NCI-H82 treated with DMSO at 0.1 percent for 48 hours (cell line): ENCODE measurements at regions not wholly inside any gene's neighbourhood (a gene's known extent, or its start where the extent isn't known, plus 50 kb on each side); places are given as distances from the start of the nearest gene placed in this dataset.
A peak's percentile ranks its signal among the peaks of the same experiment; 100 is the strongest.

Source experiments
- DNase-seq: peaks from one replicate; lab custom pipeline; 2025; ENCODE audit not compliant: unreplicated experiment; lab: John Stamatoyannopoulos, UW

GRCh38 chr10:83164156-83164555 is 975.2 kb upstream of the GHITM start:
- no peak for DNase-seq

DNA sequence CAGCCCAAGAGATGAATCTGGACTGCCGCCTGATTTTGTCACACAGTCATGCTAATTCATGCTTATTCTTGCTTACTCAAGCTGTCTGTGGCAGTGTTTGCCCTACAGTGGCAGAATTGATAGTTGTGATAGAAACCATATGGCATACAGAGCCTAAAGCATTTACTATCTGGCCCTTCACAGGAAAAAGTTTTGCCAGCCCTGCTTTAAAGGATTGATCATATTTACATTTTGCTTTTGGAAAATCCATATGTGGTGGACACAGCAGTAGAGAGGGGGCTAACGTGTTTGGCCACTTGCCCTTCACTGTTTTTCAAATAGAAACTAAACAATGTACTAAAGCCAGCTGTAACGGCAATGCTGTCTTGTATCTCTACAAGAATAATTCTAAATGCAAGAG is 974.0 kb upstream of the GHITM start:
- DNase-seq, result no peak

DNA sequence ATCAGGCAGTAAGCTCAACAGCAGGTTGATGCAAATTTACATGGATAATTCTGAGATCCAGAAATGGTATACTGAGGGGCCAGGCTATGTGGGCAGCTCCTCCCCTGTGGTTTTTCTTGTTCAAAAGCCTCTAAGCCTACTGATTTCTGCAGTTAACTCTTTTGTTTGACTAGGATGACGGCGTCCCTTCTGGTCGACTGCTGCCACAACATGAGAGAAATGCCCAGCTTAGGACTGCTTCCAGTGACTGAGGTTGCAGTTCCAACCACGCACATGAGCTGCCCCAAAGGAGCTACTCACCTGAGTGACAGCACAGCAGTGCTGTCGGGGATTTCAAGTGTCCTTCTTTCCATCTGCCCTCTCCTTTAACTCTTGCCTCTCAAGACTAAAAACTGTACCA is 973.0 kb upstream of the GHITM start:
- DNase-seq, result peak; percentile 5

DNA sequence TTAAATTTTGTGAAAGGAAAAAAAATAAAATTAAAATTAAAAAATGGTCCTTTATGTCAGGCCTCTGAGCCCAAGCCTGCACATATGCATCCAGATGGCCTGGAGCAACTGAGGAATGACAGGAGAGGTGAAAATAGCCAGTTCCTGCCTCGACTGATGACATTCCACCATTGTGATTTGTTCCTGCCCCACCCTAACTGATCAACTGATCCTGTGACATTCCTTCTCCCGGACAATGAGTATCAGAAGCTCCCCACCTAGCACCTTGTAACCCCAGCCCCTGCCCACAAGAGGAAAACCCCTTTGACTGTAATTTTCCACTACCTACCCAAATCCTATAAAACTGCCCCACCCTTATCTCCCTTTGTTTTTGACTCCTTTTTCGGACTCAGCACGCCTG is 972.2 kb upstream of the GHITM start:
- no peak for DNase-seq

- no peak for DNase-seq
These were observed 962.4 kb upstream of the GHITM start for GRCh38 chr10:83176901-83177300.

- DNase-seq, result no peak
These were observed 960.8 kb upstream of the GHITM start for GRCh38 chr10:83178526-83178925.

DNA sequence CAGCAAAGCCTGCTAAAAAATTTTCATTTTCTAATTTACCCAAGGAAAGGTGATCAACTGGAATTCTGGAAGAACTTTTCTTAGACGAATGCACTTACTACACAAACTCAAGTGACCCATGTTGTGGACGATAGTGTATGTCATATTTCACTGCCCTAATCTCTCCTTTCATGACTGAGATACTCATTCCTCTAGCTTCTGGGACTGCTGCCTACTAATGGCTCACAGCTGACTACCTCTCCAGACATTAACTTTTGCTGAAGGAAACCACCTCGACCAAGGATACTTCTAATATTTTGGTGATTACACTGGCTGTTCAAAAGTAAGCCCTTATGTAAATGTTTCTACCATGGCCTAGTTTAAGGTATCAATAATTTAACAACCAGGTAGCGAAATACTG is 959.9 kb upstream of the GHITM start:
- DNase-seq, result no peak

GRCh38 chr10:83182076-83182475 is 957.2 kb upstream of the GHITM start:
- no peak for DNase-seq

DNA sequence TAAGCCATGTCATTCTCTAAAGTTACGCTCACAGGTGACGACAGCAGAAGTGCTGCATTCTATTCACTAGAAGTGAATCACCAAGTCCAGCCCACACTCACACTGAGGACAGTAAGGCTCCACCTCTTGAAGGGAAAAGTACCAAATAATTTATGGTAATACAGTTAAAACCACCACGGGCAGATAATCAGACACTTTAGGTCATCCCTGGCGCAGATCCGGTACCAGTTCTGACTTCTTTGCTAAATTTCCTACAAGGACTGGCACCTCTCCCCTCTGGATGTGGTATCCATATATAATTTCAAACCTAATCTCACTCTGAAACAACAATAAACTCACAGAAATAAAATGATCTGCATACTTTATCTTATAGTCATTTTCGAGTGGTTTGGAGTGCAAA is 954.7 kb upstream of the GHITM start:
- DNase-seq, result no peak

GRCh38 chr10:83190614-83191013 is 948.7 kb upstream of the GHITM start:
- no peak for DNase-seq

GRCh38 chr10:83193026-83193425 is 946.3 kb upstream of the GHITM start:
- no peak for DNase-seq

DNA sequence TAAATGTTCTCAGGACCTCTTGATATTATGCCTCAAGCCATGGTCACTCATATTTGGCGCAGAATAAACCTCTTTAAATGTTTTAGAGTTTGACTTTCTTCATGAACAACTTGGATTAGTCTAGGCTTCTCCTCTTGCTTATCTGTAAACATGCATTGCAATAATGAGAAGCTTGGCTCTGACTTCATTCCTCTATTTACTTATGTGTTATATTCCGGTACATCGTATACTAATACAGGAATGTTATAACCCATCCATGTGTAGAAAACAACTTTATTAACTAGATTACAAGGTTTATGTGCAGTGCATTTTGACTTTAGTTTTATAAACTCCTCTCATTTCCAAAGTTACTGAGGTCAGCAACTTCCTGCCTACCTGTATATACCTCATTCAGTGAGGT is 944.3 kb upstream of the GHITM start:
- DNase-seq, result no peak

DNA sequence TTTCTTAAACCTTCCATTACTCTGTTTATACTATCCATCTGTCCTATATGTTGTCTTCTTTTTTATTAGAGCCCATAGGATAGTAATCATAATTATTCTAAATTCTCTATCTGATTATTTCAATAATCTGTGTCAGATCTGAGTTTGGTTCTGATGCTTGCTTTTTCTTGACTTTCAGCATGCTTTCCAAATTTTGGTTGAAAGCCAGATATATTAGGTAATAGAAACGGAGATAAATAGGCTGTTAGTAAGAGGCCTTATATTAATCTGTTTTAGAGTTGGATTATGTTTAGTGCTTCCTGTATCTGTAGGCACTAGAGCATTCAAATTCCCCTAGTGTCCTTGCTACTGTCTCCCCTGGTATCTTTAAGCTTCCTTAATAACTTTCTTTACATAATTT is 939.9 kb upstream of the GHITM start:
- no peak for DNase-seq

GRCh38 chr10:83205861-83206260 is 933.4 kb upstream of the GHITM start:
- DNase-seq, result no peak

DNA sequence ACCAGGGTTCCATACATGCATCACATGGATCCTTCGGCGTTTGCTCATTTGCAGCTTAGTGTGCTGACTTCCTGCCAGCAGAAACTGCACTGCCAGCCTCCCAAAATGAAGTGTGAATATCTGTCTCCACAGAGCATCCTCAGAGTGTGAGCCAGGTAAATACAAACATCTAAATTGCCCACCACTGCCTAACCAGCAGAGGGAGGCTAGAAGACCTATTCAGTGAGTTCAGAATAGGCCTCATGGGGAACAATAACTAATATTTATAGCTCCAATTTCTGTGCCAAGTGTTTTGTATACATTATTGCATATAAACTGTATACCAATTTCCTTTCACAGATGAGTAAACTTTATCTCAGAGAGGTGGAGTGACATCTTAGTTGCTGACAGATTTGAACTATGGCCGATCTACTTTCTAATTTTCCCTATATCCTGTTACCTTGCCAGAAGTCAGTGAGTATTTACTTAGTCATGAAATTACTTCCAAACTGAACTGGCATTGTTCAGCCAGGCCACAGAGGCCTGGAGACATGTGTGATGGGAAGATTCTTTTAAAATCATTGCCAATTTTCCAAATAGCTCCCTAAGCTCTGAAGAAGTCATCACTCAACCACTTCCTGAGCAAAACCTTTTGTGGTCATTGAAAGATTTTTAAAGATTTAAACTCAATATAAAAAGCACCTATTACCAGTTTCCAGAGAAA is 926.5 kb upstream of the GHITM start:
- no peak for DNase-seq

DNA sequence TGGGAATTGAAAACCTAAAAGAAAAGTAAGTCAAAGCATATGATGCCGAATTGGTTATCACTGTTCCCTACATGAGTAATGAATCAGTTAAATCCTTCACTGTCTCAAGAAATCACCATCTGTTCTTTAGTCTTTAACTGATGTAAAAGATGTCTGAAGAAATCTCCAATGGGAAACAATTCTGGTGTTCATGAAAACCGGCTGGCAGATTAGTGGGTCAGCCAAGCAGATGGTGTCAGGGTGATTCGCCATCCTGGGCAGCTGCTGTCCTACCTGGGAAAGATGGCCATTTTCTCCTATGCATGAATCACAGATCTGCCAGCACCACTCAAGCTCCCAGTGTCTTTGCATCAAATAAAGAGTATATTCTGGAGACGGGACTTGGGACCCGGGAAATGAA is 925.2 kb upstream of the GHITM start:
- peak; percentile 69 for DNase-seq

DNA sequence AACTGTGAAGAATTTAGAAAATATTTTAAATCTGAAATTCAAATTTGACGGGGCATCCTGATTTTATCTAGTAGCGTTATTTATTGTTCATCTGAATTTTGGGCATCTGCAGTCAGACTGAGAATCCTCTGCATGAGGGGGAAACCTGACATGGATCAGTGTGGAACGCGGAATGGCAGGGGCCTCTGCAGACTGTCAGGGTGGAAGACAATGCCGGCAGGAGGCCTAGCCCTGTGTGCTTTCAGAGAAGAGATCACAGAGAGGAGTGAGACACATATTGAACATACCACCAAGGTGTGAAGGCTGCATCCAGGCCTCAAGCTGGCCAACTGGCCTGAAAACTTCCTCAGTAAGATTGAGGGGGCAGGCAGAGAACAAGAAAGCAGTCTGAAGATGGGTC is 921.1 kb upstream of the GHITM start:
- DNase-seq, result no peak

DNA sequence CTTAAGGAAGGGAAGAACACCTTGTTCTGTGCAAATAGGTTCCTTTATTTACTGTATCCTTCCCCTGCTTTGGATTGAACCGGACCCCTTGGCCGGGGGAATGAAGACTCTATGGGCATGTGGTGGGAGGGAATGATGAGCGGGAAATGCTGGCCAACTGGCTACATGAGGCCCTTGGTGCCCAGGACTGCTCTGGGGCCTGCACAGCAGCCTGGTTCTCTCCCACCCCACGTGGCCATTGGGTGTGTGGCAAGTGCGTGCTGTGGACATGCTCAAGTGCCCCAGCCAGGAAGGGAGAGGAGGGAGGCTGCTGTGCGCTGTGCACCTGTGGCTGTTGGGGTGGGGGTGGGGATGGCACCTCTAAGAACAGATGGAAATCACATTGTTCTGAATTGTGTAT is 917.0 kb upstream of the GHITM start:
- DNase-seq, result no peak

GRCh38 chr10:83222832-83223742 is 916.2 kb upstream of the GHITM start:
- DNase-seq, result no peak

DNA sequence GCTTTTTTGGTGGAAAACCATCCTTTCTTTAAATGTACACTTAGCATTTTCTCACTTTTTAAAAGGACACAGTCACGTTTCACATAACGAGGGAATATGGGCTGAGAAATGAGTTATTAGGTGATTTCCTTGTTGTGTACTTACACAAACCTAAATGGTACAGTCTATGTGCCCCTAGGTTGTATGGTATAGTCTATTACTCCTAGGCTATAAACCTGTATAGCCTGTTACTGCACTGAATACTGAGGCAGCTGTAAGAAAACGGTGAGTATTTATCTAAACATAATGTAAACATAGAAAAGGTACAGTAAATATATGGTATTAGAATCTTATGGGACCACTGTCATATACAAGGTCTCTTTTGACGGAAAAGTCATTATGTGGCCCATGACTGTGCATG is 913.5 kb upstream of the GHITM start:
- DNase-seq, result no peak

- DNase-seq, result no peak
These were observed 909.3 kb upstream of the GHITM start for GRCh38 chr10:83229991-83230390.

DNA sequence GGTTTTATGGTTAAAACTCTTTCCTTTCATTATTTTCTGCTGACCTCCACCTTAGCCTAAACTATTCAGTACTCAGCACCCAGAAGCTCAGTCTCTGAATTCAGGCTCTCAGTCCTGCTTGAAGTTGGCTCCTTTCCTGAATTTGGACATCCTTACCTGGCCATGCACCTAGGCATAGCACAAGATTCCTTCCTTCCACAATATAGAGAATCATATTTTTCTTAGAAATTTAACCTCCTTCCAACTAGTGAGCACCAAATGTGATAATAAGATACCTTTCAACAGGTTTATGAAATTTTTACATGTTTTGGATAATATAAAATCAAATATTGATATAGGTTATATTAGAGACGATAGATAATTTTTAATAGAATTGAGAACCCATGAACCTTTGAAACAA is 905.6 kb upstream of the GHITM start:
- no peak for DNase-seq
